SU-DHL-6 (cell line): ENCODE measurements at regions not wholly inside any gene's neighbourhood (a gene's known extent, or its start where the extent isn't known, plus 50 kb on each side); places are given as distances from the start of the nearest gene placed in this dataset.

ENCODE experiments used
- H2AFZ ChIP-seq: fragments of 200-600 bp; sonication (generic); 2 replicates; pipeline ENCODE4 v1.6.1; 2014; ENCODE audit warnings: low read depth, mild to moderate bottlenecking, moderate library complexity, mixed read lengths, antibody characterized with exemption, low read length; ENCODE audit not compliant: severe bottlenecking
- H3F3A ChIP-seq: fragments of 200-600 bp; shearing (Covaris generic); 2 replicates; pipeline ENCODE4 v1.6.0; 2016; ENCODE audit warnings: antibody characterized with exemption, mild to moderate bottlenecking; ENCODE audit not compliant: insufficient read depth
- H3K27ac ChIP-seq: fragments of 200-600 bp; sonication (generic); 2 replicates; pipeline ENCODE4 v1.5.1; 2016; ENCODE audit warnings: low read depth, mild to moderate bottlenecking, low read length, moderate library complexity, mixed read lengths
- H3K27me3 ChIP-seq: fragments of 200-600 bp; sonication (generic), shearing (Covaris generic); 2 replicates; pipeline ENCODE4 v1.6.0; 2014; ENCODE audit warnings: mild to moderate bottlenecking, low read length
- H3K36me3 ChIP-seq: fragments of 200-600 bp; sonication (generic); 2 replicates; pipeline ENCODE4 v1.6.1; 2014; ENCODE audit warnings: mild to moderate bottlenecking, low read length, mixed read lengths
- H3K4me2 ChIP-seq: fragments of 300-600, 200-600 bp; shearing (Covaris generic), sonication (generic); 2 replicates; pipeline ENCODE4 v1.6.0; 2014; ENCODE audit warnings: low read length, low read depth, mild to moderate bottlenecking; ENCODE audit not compliant: poor library complexity, severe bottlenecking
- H3K4me3 ChIP-seq: fragments of 200-600 bp; sonication (generic); 2 replicates; pipeline ENCODE4 v1.5.1; 2014; ENCODE audit warnings: antibody characterized with exemption, low read length, mild to moderate bottlenecking, mixed read lengths; ENCODE audit not compliant: insufficient read depth, poor library complexity, severe bottlenecking
- H3K79me2 ChIP-seq: fragments of 200-600 bp; sonication (generic); 2 replicates; pipeline ENCODE4 v1.6.1; 2014; ENCODE audit warnings: mild to moderate bottlenecking, low read length, moderate library complexity; ENCODE audit not compliant: insufficient read depth
- H3K9ac ChIP-seq: fragments of 200-600 bp; sonication (generic); 2 replicates; pipeline ENCODE4 v1.7.0; 2014; ENCODE audit warnings: mild to moderate bottlenecking, low read length
- H3K9me2 ChIP-seq: fragments of 200-600 bp; sonication (generic); replicated peaks from 2 replicates; pipeline ENCODE4 v1.6.1; 2014; ENCODE audit warnings: low read length; ENCODE audit not compliant: insufficient read depth
- H3K9me3 ChIP-seq: fragments of 200-600 bp; sonication (generic); 2 replicates; pipeline ENCODE4 v1.6.1; 2014; ENCODE audit warnings: low read length, mixed read lengths; ENCODE audit not compliant: insufficient read depth
- H4K20me1 ChIP-seq: fragments of 200-600 bp; sonication (generic); 2 replicates; pipeline ENCODE4 v1.6.1; 2014; ENCODE audit warnings: low read depth, mild to moderate bottlenecking, antibody characterized with exemption, low read length, moderate library complexity, mixed read lengths
- CTCF ChIP-seq: fragments of 200-600 bp; sonication (generic); IDR thresholded peaks from one replicate; pipeline ENCODE4 v1.5.1; 2017; ENCODE audit warnings: antibody characterized with exemption, mild to moderate bottlenecking, low read length, moderate library complexity; ENCODE audit not compliant: insufficient read depth, poor library complexity, severe bottlenecking
- EZH2phosphoT487 ChIP-seq: fragments of 200-600 bp; sonication (generic), shearing (Covaris generic); conservative IDR thresholded peaks from 2 replicates; pipeline ENCODE4 v1.6.1; 2018; ENCODE audit warnings: mild to moderate bottlenecking, antibody characterized with exemption, low read length, moderate library complexity, mixed read lengths

- Histone ChIP-seq H3K4me3 (no peak overlapping the region), H4K20me1 (no peaks in the 10 kb centered on the region; the same call in 1 of the 2 replicates), H3F3A (no peaks in the 10 kb centered on the region), H2AFZ (no peak overlapping the region), H3K27me3 (no peaks in the 10 kb centered on the region), H3K79me2 (no peaks in the 10 kb centered on the region), H3K9ac (no peak overlapping the region), H3K36me3 (no peaks in the 10 kb centered on the region), H3K9me3 (no peaks in the 10 kb centered on the region; the same call in 1 of the 2 replicates), H3K27ac (no peak overlapping the region), H3K4me2 (no peak overlapping the region), H3K9me2 (no peaks in the 10 kb centered on the region)
- TF ChIP-seq CTCF = no peak
- no peak for TF ChIP-seq EZH2phosphoT487
These were observed 240.1 kb upstream of the RXFP2 start for GRCh38 chr13:31499274-31499673.

GRCh38 chr13:31503626-31504025, 235.7 kb upstream of the RXFP2 start:
- Histone ChIP-seq H3K4me3 (no peak overlapping the region), H3K79me2 (no peaks in the 10 kb centered on the region), H3K27ac (no peak overlapping the region), H3F3A (no peaks in the 10 kb centered on the region), H3K9me2 (no peaks in the 10 kb centered on the region), H2AFZ (no peak overlapping the region), H3K9ac (no peak overlapping the region), H4K20me1 (no peaks in the 10 kb centered on the region), H3K9me3 (no peaks in the 10 kb centered on the region), H3K36me3 (no peaks in the 10 kb centered on the region), H3K4me2 (no peak overlapping the region), H3K27me3 (no peaks in the 10 kb centered on the region)
- TF ChIP-seq CTCF (no peak), EZH2phosphoT487 (no peak)

GRCh38 chr13:31504918-31505317, 234.4 kb upstream of the RXFP2 start:
- no peak overlapping the region for H3K4me2 ChIP-seq
- H3K9ac ChIP-seq = no peak overlapping the region
- H2AFZ ChIP-seq = no peak overlapping the region
- no peaks in the 10 kb centered on the region for H3K79me2 ChIP-seq
- TF ChIP-seq CTCF (no peak), EZH2phosphoT487 (no peak)
- H3K9me2 ChIP-seq = no peaks in the 10 kb centered on the region
- no peak overlapping the region for H3K27ac ChIP-seq
- no peaks in the 10 kb centered on the region for H4K20me1 ChIP-seq
- H3K9me3 ChIP-seq = no peaks in the 10 kb centered on the region
- H3K27me3 ChIP-seq = no peaks in the 10 kb centered on the region
- H3F3A ChIP-seq = no peaks in the 10 kb centered on the region
- H3K36me3 ChIP-seq = no peaks in the 10 kb centered on the region
- no peak overlapping the region for H3K4me3 ChIP-seq

GRCh38 chr13:31512331-31512730, 227.0 kb upstream of the RXFP2 start:
- Histone ChIP-seq H2AFZ (no peak overlapping the region), H3K27me3 (no peaks in the 10 kb centered on the region), H3K27ac (no peak overlapping the region), H3K4me2 (no peak overlapping the region), H3K9me3 (no peaks in the 10 kb centered on the region), H4K20me1 (no peaks in the 10 kb centered on the region), H3K36me3 (no peaks in the 10 kb centered on the region), H3K79me2 (no peaks in the 10 kb centered on the region), H3F3A (no peaks in the 10 kb centered on the region), H3K9me2 (no peaks in the 10 kb centered on the region), H3K4me3 (no peak overlapping the region), H3K9ac (no peak overlapping the region)
- no peak for TF ChIP-seq CTCF
- TF ChIP-seq EZH2phosphoT487 = no peak
